Mesendoderm (in vitro differentiated cells): ENCODE measurements at regions not wholly inside any gene's neighbourhood (a gene's known extent, or its start where the extent isn't known, plus 50 kb on each side); places are given as distances from the start of the nearest gene placed in this dataset.

ENCODE experiments used
- DNase-seq: peaks from one replicate; pipeline ENCODE4 v3.0.0; 2013
- H2AK5ac ChIP-seq: 2 replicates; pipeline ENCODE4 v1.6.1; 2013; ENCODE audit warnings: low read length, inconsistent platforms
- H2BK120ac ChIP-seq: 2 replicates; pipeline ENCODE4 v1.6.1; 2013; ENCODE audit warnings: low read depth, mild to moderate bottlenecking, low read length, moderate library complexity, mixed read lengths
- H2BK15ac ChIP-seq: replicated peaks from 2 replicates; pipeline ENCODE4 v1.6.1; 2013; ENCODE audit warnings: low read depth, mild to moderate bottlenecking, moderate library complexity
- H2BK5ac ChIP-seq: 2 replicates; pipeline ENCODE4 v1.6.1; 2013; ENCODE audit warnings: low read length, inconsistent platforms
- H3K18ac ChIP-seq: 2 replicates; pipeline ENCODE4 v1.6.1; 2013; ENCODE audit warnings: mild to moderate bottlenecking, low read length, mixed read lengths
- H3K23ac ChIP-seq: one replicate; pipeline ENCODE4 v1.6.1; 2013; ENCODE audit warnings: low read length
- H3K27ac ChIP-seq: 2 replicates; pipeline ENCODE4 v1.5.1; 2013; ENCODE audit warnings: low read depth, mild to moderate bottlenecking, inconsistent platforms, low read length, moderate library complexity
- H3K27me3 ChIP-seq: 2 replicates; pipeline ENCODE4 v1.6.1; 2013; ENCODE audit warnings: low read length, control low read depth, mild to moderate bottlenecking, inconsistent platforms; ENCODE audit not compliant: insufficient read depth, poor library complexity
- H3K36me3 ChIP-seq: 2 replicates; pipeline ENCODE4 v1.6.1; 2013; ENCODE audit warnings: low read length, inconsistent platforms; ENCODE audit not compliant: control insufficient read depth, insufficient read depth
- H3K4ac ChIP-seq: one replicate; pipeline ENCODE4 v1.6.1; 2013; ENCODE audit warnings: low read depth, mild to moderate bottlenecking, low read length, moderate library complexity
- H3K4me1 ChIP-seq: 2 replicates; pipeline ENCODE4 v1.6.1; 2013; ENCODE audit warnings: low read depth, low read length, inconsistent platforms; ENCODE audit not compliant: control insufficient read depth
- H3K4me2 ChIP-seq: 2 replicates; pipeline ENCODE4 v1.6.1; 2013; ENCODE audit warnings: low read length
- H3K4me3 ChIP-seq: 2 replicates; pipeline ENCODE4 v1.5.1; 2013; ENCODE audit warnings: mild to moderate bottlenecking, low read length
- H3K56ac ChIP-seq: one replicate; pipeline ENCODE4 v1.6.1; 2013; ENCODE audit warnings: low read length
- H3K79me1 ChIP-seq: 2 replicates; pipeline ENCODE4 v1.6.1; 2013; ENCODE audit warnings: low read length, inconsistent platforms
- H3K79me2 ChIP-seq: 2 replicates; pipeline ENCODE4 v1.6.1; 2013; ENCODE audit warnings: mild to moderate bottlenecking, low read length; ENCODE audit not compliant: control insufficient read depth, insufficient read depth
- H3K9ac ChIP-seq: 2 replicates; pipeline ENCODE4 v1.6.1; 2013; ENCODE audit warnings: low read length, inconsistent platforms
- H4K5ac ChIP-seq: one replicate; pipeline ENCODE4 v1.6.1; 2013; ENCODE audit warnings: low read length
- H4K8ac ChIP-seq: one replicate; pipeline ENCODE4 v1.6.1; 2013; ENCODE audit warnings: low read depth, mild to moderate bottlenecking, control low read depth, low read length, moderate library complexity
- WGBS: extraction: QIAGEN DNeasy Blood & Tissue Kit; methylation state at CpG from one replicate; pipeline ENCODE4 v1.1.7; 2013; ENCODE audit warnings: low lambda C conversion rate, missing lambda C conversion rate; ENCODE audit not compliant: insufficient coverage; ENCODE audit errors: extremely low coverage; 5-methylcytosine and 5-hydroxymethylcytosine counted together

GRCh38 chr20:24360531-24360930 is 108.9 kb upstream of the SYNDIG1 start:
- Histone ChIP-seq H3K56ac (no peak overlapping the region), H3K4me3 (no peak overlapping the region), H3K9ac (no peak overlapping the region), H3K23ac (no peak overlapping the region), H3K27me3 (no peaks in the 10 kb centered on the region), H3K79me2 (no peaks in the 10 kb centered on the region), H3K4ac (no peak overlapping the region), H2BK15ac (no peak overlapping the region), H2BK120ac (no peak overlapping the region), H3K4me2 (no peak overlapping the region), H4K8ac (no peak overlapping the region), H3K4me1 (peaks cover 7% of the 10 kb centered on the region), H2BK5ac (no peak overlapping the region), H4K5ac (no peak overlapping the region), H3K36me3 (no peaks in the 10 kb centered on the region), H3K79me1 (no peaks in the 10 kb centered on the region), H3K18ac (no peak overlapping the region), H3K27ac (no peak overlapping the region), H2AK5ac (no peak overlapping the region)
- WGBS: no CpG with 5 or more reads among the region's 3 CpGs
- no peak for DNase-seq

- no peaks in the 10 kb centered on the region for H3K27me3 ChIP-seq
- DNase-seq: peak; percentile 71
- H3K9ac ChIP-seq: no peak overlapping the region
- H2AK5ac ChIP-seq: no peak overlapping the region
- no peak overlapping the region for H2BK5ac ChIP-seq
- no peak overlapping the region for H3K23ac ChIP-seq
- no peak overlapping the region for H4K8ac ChIP-seq
- no peak overlapping the region for H2BK15ac ChIP-seq
- H3K79me2 ChIP-seq: no peaks in the 10 kb centered on the region
- no peaks in the 10 kb centered on the region for H3K36me3 ChIP-seq
- H3K27ac ChIP-seq: no peak overlapping the region
- no peaks in the 10 kb centered on the region for H3K79me1 ChIP-seq
- no peak overlapping the region for H3K18ac ChIP-seq
- H3K4me2 ChIP-seq: no peak overlapping the region
- H2BK120ac ChIP-seq: no peak overlapping the region
- peak overlapping the region; percentile 30 for H3K56ac ChIP-seq
- no CpG with 5 or more reads among the region's 8 CpGs for WGBS
- no peak overlapping the region for H3K4me3 ChIP-seq
- H3K4me1 ChIP-seq: peaks cover 2% of the 10 kb centered on the region
- H4K5ac ChIP-seq: no peak overlapping the region
- no peak overlapping the region for H3K4ac ChIP-seq
Measured at GRCh38 chr20:24359321-24360027, 110.0 kb upstream of the SYNDIG1 start.

- Histone ChIP-seq H3K4me1 (no peaks in the 10 kb centered on the region), H2AK5ac (no peak overlapping the region), H3K23ac (no peak overlapping the region), H2BK15ac (no peak overlapping the region), H4K5ac (no peak overlapping the region), H3K79me2 (no peaks in the 10 kb centered on the region), H3K9ac (no peak overlapping the region), H3K27me3 (no peaks in the 10 kb centered on the region), H3K27ac (no peak overlapping the region), H3K18ac (no peak overlapping the region), H2BK5ac (no peak overlapping the region), H3K79me1 (no peaks in the 10 kb centered on the region), H3K36me3 (no peaks in the 10 kb centered on the region), H3K4me2 (no peak overlapping the region), H4K8ac (no peak overlapping the region), H3K4me3 (no peak overlapping the region), H3K4ac (no peak overlapping the region), H2BK120ac (no peak overlapping the region), H3K56ac (no peak overlapping the region)
- no peak for DNase-seq
- no CpG with 5 or more reads among the region's 3 CpGs for WGBS
Measured at GRCh38 chr20:24357931-24358330, 111.5 kb upstream of the SYNDIG1 start.

GRCh38 chr20:24357177-24357576 is 112.3 kb upstream of the SYNDIG1 start:
- Histone ChIP-seq H4K8ac (no peak overlapping the region), H3K9ac (no peak overlapping the region), H3K27me3 (no peaks in the 10 kb centered on the region), H3K36me3 (no peaks in the 10 kb centered on the region), H3K18ac (no peak overlapping the region), H3K27ac (no peak overlapping the region), H3K4me2 (no peak overlapping the region), H3K4ac (no peak overlapping the region), H3K4me3 (no peak overlapping the region), H2BK120ac (no peak overlapping the region), H3K79me1 (no peaks in the 10 kb centered on the region), H3K56ac (no peak overlapping the region), H3K23ac (no peak overlapping the region), H4K5ac (no peak overlapping the region), H2AK5ac (peak overlapping the region; percentile 9), H2BK15ac (no peak overlapping the region), H2BK5ac (no peak overlapping the region), H3K4me1 (no peaks in the 10 kb centered on the region), H3K79me2 (no peaks in the 10 kb centered on the region)
- no CpG with 5 or more reads among the region's 3 CpGs for WGBS
- no peak for DNase-seq

GRCh38 chr20:24353135-24353690 is 116.2 kb upstream of the SYNDIG1 start:
- Histone ChIP-seq H4K8ac (no peak overlapping the region), H3K27ac (no peak overlapping the region), H2BK120ac (no peak overlapping the region), H3K9ac (no peak overlapping the region), H4K5ac (no peak overlapping the region), H3K36me3 (no peaks in the 10 kb centered on the region), H3K4ac (no peak overlapping the region), H2BK15ac (no peak overlapping the region), H2AK5ac (no peak overlapping the region), H2BK5ac (no peak overlapping the region), H3K18ac (no peak overlapping the region), H3K4me1 (no peaks in the 10 kb centered on the region), H3K79me1 (no peaks in the 10 kb centered on the region), H3K27me3 (no peaks in the 10 kb centered on the region), H3K23ac (no peak overlapping the region), H3K56ac (no peak overlapping the region), H3K4me3 (no peak overlapping the region), H3K4me2 (no peak overlapping the region), H3K79me2 (no peaks in the 10 kb centered on the region)
- WGBS: no CpG with 5 or more reads among the region's 4 CpGs
- DNase-seq: no peak

- Histone ChIP-seq H3K79me1 (no peaks in the 10 kb centered on the region), H3K56ac (no peak overlapping the region), H2BK5ac (no peak overlapping the region), H3K4me3 (no peak overlapping the region), H3K36me3 (no peaks in the 10 kb centered on the region), H2BK120ac (no peak overlapping the region), H3K27ac (no peak overlapping the region), H2BK15ac (no peak overlapping the region), H3K4me1 (no peaks in the 10 kb centered on the region), H3K27me3 (no peaks in the 10 kb centered on the region), H4K5ac (no peak overlapping the region), H3K4ac (no peak overlapping the region), H3K79me2 (no peaks in the 10 kb centered on the region), H3K9ac (no peak overlapping the region), H3K23ac (no peak overlapping the region), H3K4me2 (no peak overlapping the region), H2AK5ac (no peak overlapping the region), H4K8ac (no peak overlapping the region), H3K18ac (no peak overlapping the region)
- DNase-seq: no peak
- WGBS: no CpG with 5 or more reads among the region's 7 CpGs
Measured at GRCh38 chr20:24350923-24351368, 118.5 kb upstream of the SYNDIG1 start.
